Thymus (tissue), 11 donors: ENCODE measurements at regions not wholly inside any gene's neighbourhood (a gene's known extent, or its start where the extent isn't known, plus 50 kb on each side); places are given as distances from the start of the nearest gene placed in this dataset.

ENCODE experiments used
- DNase-seq, 9 donors: peaks; one replicate each; pipeline ENCODE4 v3.0.0-alpha.2; 2013; ENCODE audit warnings: low spot score in 9 of 9, low read depth in 6 of 9, missing footprints in 1 of 9
- H3K27ac ChIP-seq, 2 donors: one replicate each; pipeline ENCODE4 v1.5.1; 2013; ENCODE audit warnings: control low read depth in 1 of 2, low read depth in 1 of 2, low read length in 1 of 2, mild to moderate bottlenecking in 1 of 2, moderate library complexity in 1 of 2
- H3K27me3 ChIP-seq, 2 donors: one replicate each; pipeline ENCODE4 v1.5.1; 2013; ENCODE audit warnings: low read length in 1 of 2; ENCODE audit not compliant: control insufficient read depth in 2 of 2, insufficient read depth in 1 of 2
- H3K36me3 ChIP-seq, 2 donors: one replicate each; pipeline ENCODE4 v1.5.1; 2013; ENCODE audit warnings: low read length in 1 of 2, mild to moderate bottlenecking in 1 of 2, moderate library complexity in 1 of 2; ENCODE audit not compliant: control insufficient read depth in 2 of 2, insufficient read depth in 2 of 2
- H3K4me1 ChIP-seq, 2 donors: one replicate each; pipeline ENCODE4 v1.5.1; 2013; ENCODE audit warnings: low read length in 2 of 2; ENCODE audit not compliant: control insufficient read depth in 2 of 2, insufficient read depth in 2 of 2
- H3K4me3 ChIP-seq, 2 donors: one replicate each; pipeline ENCODE4 v1.5.1; 2013; ENCODE audit warnings: low read length in 2 of 2, control low read depth in 1 of 2, mild to moderate bottlenecking in 1 of 2
- H3K9me3 ChIP-seq, 2 donors: one replicate each; pipeline ENCODE4 v1.5.1; 2013; ENCODE audit warnings: low read length in 1 of 2, mild to moderate bottlenecking in 1 of 2; ENCODE audit not compliant: control insufficient read depth in 2 of 2, insufficient read depth in 1 of 2
- WGBS: extraction: QIAGEN DNeasy Blood & Tissue Kit; methylation state at CpG from one replicate; pipeline ENCODE4 v1.1.7; 2013; 5-methylcytosine and 5-hydroxymethylcytosine counted together
- donor health status: healthy.

GRCh38 chr16:6932871-6933385 lies 399.7 kb upstream of the RBFOX1 start:
- Histone ChIP-seq H3K4me1 (no peaks in the 10 kb centered on the region), H3K36me3 (no peaks in the 10 kb centered on the region), H3K9me3 (no peaks in the 10 kb centered on the region), H3K4me3 (no peak overlapping the region), H3K27me3 (no peaks in the 10 kb centered on the region), H3K27ac (no peak overlapping the region)
- 95% methylated on average over 5 of the region's 5 CpGs for WGBS
- DNase-seq: peak in 1 of 9 donors; percentile 1

- no peaks in the 10 kb centered on the region for H3K9me3 ChIP-seq
- no peaks in the 10 kb centered on the region for H3K36me3 ChIP-seq
- H3K4me3 ChIP-seq: no peak overlapping the region
- no peaks in the 10 kb centered on the region for H3K4me1 ChIP-seq
- 80% methylated on average over 4 of the region's 4 CpGs for WGBS
- no peaks in the 10 kb centered on the region for H3K27me3 ChIP-seq
- H3K27ac ChIP-seq: no peak overlapping the region
- no peak for DNase-seq
Measured at GRCh38 chr16:6929868-6930267, 402.8 kb upstream of the RBFOX1 start.

- no peak overlapping the region for H3K4me3 ChIP-seq
- no peaks in the 10 kb centered on the region for H3K4me1 ChIP-seq
- 72% methylated on average over 7 of the region's 7 CpGs for WGBS
- DNase-seq: no peak
- H3K9me3 ChIP-seq: no peaks in the 10 kb centered on the region
- H3K27ac ChIP-seq: no peak overlapping the region
- H3K36me3 ChIP-seq: no peaks in the 10 kb centered on the region
- no peaks in the 10 kb centered on the region for H3K27me3 ChIP-seq
Measured at GRCh38 chr16:6926762-6927161, 405.9 kb upstream of the RBFOX1 start.

GRCh38 chr16:6926341-6926740 lies 406.3 kb upstream of the RBFOX1 start:
- 87% methylated on average over 6 of the region's 6 CpGs for WGBS
- H3K4me1 ChIP-seq: no peaks in the 10 kb centered on the region
- H3K4me3 ChIP-seq: no peak overlapping the region
- no peak for DNase-seq
- no peaks in the 10 kb centered on the region for H3K9me3 ChIP-seq
- H3K36me3 ChIP-seq: no peaks in the 10 kb centered on the region
- no peak overlapping the region for H3K27ac ChIP-seq
- no peaks in the 10 kb centered on the region for H3K27me3 ChIP-seq

GRCh38 chr16:6918646-6919045 lies 414.0 kb upstream of the RBFOX1 start:
- Histone ChIP-seq H3K9me3 (no peaks in the 10 kb centered on the region), H3K27me3 (no peaks in the 10 kb centered on the region), H3K4me1 (no peaks in the 10 kb centered on the region), H3K4me3 (no peak overlapping the region), H3K27ac (no peak overlapping the region), H3K36me3 (no peaks in the 10 kb centered on the region)
- 94% methylated on average over 7 of the region's 7 CpGs for WGBS
- DNase-seq: no peak

GRCh38 chr16:6916946-6917345 lies 415.7 kb upstream of the RBFOX1 start:
- DNase-seq: no peak
- 94% methylated on average over 2 of the region's 2 CpGs for WGBS
- no peaks in the 10 kb centered on the region for H3K27me3 ChIP-seq
- no peaks in the 10 kb centered on the region for H3K9me3 ChIP-seq
- H3K4me1 ChIP-seq: no peaks in the 10 kb centered on the region
- no peak overlapping the region for H3K27ac ChIP-seq
- H3K36me3 ChIP-seq: no peaks in the 10 kb centered on the region
- H3K4me3 ChIP-seq: no peak overlapping the region

GRCh38 chr16:6913566-6913965 lies 419.1 kb upstream of the RBFOX1 start:
- 97% methylated on average over 5 of the region's 5 CpGs for WGBS

GRCh38 chr16:6910301-6910700 lies 422.3 kb upstream of the RBFOX1 start:
- H3K27me3 ChIP-seq: no peaks in the 10 kb centered on the region
- no peak overlapping the region for H3K4me3 ChIP-seq
- 74% methylated on average over 5 of the region's 5 CpGs for WGBS
- H3K9me3 ChIP-seq: no peaks in the 10 kb centered on the region
- H3K27ac ChIP-seq: no peak overlapping the region
- DNase-seq: no peak
- H3K4me1 ChIP-seq: no peaks in the 10 kb centered on the region
- no peaks in the 10 kb centered on the region for H3K36me3 ChIP-seq

More at GRCh38 chr16:6913566-6913965, 419.1 kb upstream of the RBFOX1 start:
- no peak for DNase-seq
- H3K36me3 ChIP-seq: no peaks in the 10 kb centered on the region
- no peak overlapping the region for H3K27ac ChIP-seq
- H3K4me3 ChIP-seq: no peak overlapping the region
- H3K9me3 ChIP-seq: no peaks in the 10 kb centered on the region
- no peaks in the 10 kb centered on the region for H3K27me3 ChIP-seq
- H3K4me1 ChIP-seq: no peaks in the 10 kb centered on the region

- H3K9me3 ChIP-seq: no peaks in the 10 kb centered on the region
- WGBS: 94% methylated on average over 3 of the region's 3 CpGs
- H3K27ac ChIP-seq: no peak overlapping the region
- DNase-seq: no peak
- no peaks in the 10 kb centered on the region for H3K4me1 ChIP-seq
- no peaks in the 10 kb centered on the region for H3K36me3 ChIP-seq
- H3K27me3 ChIP-seq: no peaks in the 10 kb centered on the region
- no peak overlapping the region for H3K4me3 ChIP-seq
Measured at GRCh38 chr16:6905601-6906000, 427.0 kb upstream of the RBFOX1 start.

GRCh38 chr16:6903671-6904070 lies 429.0 kb upstream of the RBFOX1 start:
- Histone ChIP-seq H3K9me3 (no peaks in the 10 kb centered on the region), H3K4me3 (no peak overlapping the region), H3K27me3 (no peaks in the 10 kb centered on the region), H3K36me3 (no peaks in the 10 kb centered on the region), H3K4me1 (no peaks in the 10 kb centered on the region), H3K27ac (no peak overlapping the region)
- WGBS: 90% methylated on average over 5 of the region's 5 CpGs
- DNase-seq: no peak
